HG02588 (cell line): ENCODE measurements at regions not wholly inside any gene's neighbourhood (a gene's known extent, or its start where the extent isn't known, plus 50 kb on each side); places are given as distances from the start of the nearest gene placed in this dataset.

Experiments
- ATAC-seq: cut with Tn5 transposase; IDR thresholded peaks from one replicate; pipeline ENCODE4 v1.9.1; 2021; ENCODE audit warnings: mild to moderate bottlenecking, moderate library complexity; ENCODE audit not compliant: unreplicated experiment

DNA sequence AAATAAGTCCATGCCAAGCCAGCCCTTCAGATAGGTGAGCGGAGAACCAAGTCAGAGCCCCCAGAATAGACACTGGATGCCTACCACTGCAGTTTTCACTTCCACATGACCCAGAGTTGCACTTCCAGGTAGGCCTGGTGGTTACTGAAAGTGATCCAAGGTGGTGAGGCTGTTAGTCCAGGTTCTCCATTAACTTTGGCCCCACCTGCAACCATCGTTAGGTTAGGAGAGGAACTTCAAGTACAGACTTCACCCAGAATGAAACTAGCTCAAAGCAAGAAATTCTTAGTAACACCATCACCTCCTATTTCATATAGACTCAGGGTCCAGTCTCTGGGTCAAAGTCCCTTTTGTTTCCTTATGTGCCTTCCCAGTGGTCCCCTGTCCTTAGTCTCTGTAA, 293.1 kb upstream of the ID2 start:
- peak; percentile 62 for ATAC-seq

- no peak for ATAC-seq
These were observed 292.3 kb upstream of the ID2 start for GRCh38 chr2:8389431-8390108.

- no peak for ATAC-seq
These were observed 290.7 kb upstream of the ID2 start for GRCh38 chr2:8391126-8391525.

DNA sequence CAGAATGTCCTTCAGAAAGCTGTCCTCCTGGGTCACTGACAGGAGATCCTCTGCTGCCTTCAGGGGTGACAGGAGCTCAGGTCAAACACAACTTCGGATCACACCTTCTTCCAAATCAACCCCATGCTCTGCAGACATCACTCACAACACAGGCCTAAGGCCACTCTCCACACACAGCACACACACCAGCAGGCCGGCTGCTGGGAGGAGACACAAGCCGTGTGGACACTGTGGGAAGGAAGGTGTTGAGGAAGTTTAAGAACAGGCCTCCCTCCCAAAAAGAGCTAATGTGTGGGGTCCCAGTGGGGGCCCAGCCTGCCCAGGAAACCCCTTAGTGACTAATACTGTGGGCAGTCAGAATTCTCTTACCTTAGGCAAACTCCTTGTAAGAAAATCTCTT, 290.3 kb upstream of the ID2 start:
- no peak for ATAC-seq

DNA sequence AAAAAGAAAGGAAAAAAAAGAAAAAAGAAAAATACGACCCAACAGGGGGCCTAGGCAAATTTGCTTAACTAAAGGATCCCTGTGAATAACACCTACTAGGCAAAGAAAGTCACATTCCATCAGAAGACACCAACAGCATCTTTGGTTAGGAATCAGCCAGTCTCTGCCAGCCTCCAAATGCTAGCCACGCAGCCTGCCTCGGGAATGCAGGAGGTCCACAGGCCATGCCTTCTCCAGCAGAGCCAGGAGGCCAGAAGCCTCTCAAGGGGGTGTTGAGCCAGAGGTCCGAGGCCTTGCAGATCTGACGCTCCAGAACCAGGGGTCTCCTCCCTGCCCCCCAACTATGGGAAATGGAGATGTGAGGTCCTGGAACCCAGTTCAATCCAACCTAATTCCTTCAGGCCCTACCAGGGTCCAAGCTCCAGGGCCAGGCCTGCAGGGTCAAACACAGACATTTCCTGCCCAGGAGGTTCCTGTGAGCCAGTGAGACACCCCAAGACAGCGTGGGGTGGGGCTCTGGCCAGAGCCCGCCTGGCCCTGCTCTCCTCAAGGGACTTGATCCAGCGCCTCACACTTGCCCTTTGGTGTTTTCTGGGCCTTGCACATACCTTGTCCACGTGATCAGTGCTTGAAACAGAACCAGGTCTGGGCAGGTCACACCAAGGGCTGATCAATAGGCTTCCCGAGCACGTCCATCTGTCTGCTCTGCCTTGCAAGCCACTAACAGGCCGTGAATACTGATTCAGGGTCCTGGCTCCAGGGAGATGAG, 289.6 kb upstream of the ID2 start:
- no peak for ATAC-seq

GRCh38 chr2:8393506-8393905, 288.4 kb upstream of the ID2 start:
- no peak for ATAC-seq

GRCh38 chr2:8394131-8394530, 287.7 kb upstream of the ID2 start:
- ATAC-seq, result no peak

DNA sequence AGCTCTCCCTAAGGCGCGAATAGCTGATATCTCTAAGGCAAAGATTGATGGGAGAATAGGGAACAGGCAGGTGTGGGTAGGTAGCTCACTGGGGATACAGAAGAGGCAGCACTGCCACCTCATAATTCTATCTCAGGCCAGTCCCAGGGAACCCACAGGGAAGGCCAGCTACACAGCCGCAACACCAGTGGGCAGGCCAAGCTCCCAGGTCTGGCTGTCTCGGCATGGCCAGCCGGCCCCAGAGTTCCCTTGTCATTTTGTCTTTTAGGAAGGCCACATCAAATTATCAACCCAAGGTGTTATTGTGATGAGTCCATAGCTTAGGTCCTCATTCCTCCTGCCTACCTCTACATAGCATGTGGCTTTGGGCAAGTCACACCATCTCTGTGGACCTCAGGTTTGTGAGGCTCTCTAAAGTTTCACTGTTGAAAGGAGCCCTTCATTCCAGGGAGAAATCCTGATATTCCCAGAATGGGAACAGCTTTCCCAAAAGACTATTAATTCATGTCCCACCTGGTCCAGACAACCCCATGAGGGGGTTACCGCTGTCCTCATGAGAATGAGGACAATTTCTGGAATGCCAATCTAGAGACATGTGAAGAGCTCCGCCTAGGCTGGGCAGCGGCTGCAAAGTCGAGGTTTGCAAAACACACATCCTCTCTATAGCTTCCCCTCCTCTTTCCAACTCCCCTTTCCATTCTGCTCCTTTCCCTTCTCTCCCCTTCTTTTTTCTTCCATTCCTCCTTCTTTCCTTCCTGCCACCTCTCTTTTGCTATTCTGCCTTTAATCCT, 287.1 kb upstream of the ID2 start:
- no peak for ATAC-seq

GRCh38 chr2:8395718-8396117, 286.1 kb upstream of the ID2 start:
- ATAC-seq, result no peak

DNA sequence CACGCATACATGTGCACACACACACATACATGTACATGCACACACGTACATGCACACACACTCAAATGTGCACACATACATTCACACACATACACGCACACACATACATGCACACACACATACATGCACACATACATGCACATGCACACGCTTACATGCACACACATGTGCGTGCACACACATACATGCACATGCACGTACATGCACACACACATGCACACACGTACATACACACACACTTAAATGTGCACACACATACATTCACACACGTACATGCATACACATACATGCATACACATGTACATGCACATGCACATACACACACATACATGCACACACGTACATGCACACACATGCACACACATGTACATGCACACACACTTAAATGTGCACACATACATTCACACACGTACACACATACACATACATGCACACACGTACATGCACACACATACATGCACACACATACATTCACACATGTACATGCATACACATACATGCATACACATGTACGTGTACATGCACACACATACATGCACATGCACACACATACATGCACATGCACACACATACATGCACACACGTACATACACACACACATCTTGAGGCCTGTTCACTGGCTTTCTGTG, 283.7 kb upstream of the ID2 start:
- ATAC-seq, result no peak

GRCh38 chr2:8399731-8400130, 282.1 kb upstream of the ID2 start:
- no peak for ATAC-seq

DNA sequence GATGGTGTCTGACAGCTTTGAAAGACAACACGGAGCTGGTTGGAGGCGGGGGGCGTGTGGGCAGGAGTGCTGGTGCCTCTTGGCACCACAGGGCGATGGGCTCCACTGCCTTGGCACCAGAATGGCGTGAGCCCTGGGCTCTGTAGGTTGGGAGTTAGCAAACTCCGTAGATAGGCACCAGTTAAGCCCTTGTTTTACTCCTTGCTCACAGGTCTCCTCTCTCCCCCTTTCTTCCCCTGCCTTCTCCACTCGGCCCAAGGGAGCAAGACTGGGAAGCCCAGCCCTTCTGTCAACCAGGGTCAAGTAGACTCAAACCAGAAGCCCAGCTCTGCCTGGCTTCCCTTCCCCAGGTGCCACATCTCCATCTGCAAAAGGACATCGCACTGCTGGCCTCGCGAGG, 281.7 kb upstream of the ID2 start:
- ATAC-seq, result no peak

DNA sequence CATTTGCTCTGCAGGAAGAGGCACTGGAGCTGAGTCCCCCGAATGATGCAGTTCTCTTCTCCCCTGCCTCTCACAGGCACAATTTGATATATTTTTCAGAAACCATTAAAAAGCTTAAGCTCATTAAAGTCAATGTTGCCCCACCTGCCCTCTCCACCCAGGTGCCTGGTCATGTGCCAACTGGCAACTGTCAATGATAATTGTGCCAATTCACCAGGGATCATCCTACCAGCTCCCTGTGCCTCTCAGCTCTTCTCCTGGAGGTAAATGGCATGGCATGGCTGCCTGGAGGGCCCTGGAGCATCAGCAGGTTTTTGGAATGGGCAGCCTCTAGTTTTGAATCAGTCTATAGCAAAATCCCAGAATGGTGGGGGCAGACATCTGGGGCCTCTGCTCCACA, 279.6 kb upstream of the ID2 start:
- no peak for ATAC-seq

- ATAC-seq, result no peak
These were observed 278.0 kb upstream of the ID2 start for GRCh38 chr2:8403876-8404275.

- ATAC-seq, result no peak
These were observed 276.5 kb upstream of the ID2 start for GRCh38 chr2:8405334-8405733.

DNA sequence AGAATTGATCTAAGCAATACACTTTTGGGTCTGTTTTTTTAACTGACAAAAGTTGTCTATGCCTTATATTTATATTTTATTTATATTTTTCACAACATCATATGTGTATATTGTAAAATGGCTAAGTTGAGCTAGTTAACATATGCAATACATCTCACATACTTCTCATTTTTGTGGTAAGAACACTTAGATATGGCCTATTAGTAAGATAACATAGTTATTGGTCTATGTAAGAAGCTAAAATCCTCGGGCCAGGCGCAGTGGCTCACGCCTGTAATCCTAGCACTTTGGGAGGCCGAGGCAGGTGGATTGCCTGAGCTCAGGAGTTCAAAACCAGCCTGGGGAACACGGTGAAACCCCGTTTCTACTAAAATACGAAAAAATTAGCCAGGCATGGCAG, 275.6 kb upstream of the ID2 start:
- ATAC-seq, result no peak

DNA sequence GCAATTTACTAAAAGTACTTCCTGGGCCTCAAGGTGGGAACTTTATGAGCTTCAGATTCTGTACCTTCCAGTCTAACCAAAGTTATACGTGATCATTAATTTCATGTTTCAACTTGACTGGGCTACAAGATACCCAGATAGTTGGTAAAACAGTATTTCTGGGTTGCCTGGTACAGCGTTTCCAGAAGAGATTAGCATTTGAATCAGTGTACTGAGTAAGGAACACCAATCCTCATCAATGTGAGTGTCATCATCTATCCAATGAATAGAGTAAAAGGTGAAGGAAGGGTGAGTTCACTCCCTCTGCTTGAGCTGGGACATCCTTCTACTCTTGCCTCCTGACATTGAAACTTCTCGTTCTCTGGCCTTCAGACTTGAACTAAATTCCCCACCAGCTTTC, 274.5 kb upstream of the ID2 start:
- ATAC-seq, result no peak

- peak; percentile 90 for ATAC-seq
These were observed 273.0 kb upstream of the ID2 start for GRCh38 chr2:8408560-8409460.

DNA sequence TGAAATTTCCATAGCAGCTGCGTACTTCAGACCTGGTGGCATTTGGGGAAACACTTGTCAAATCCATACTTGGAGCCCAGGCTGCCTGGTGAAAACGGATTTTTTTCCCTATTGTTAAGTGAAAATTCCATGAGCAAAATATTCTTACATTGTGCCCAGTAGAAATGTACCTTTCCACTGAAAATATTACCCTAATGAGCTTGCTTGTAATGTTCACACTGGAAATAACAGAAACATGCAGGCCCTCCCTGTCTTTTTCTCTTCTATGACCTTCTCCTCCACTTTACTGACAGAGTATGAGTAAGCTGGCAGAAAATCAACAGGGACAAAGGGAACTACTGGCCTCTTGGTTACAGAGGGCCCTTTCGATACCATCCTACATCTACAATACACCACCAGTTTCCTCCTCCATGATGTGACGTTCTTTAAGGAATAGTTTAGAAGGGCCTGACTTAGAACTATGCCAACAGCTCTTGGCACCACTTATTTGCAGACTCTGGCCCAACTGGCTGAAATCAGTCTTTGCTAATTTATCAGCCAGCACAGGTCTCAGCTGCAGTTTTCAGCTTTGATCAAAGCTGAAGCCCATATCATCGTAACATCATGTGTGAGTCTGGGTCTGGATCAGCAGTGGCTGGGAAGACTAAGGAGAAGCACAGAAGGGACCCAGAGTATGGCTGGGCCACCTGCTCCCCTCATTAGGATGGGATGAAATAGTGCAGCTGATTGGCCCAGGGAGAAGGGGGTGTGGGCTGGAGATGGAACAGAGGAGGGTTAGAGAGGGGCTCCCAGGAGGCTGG, 272.2 kb upstream of the ID2 start:
- ATAC-seq, result no peak

- no peak for ATAC-seq
These were observed 269.8 kb upstream of the ID2 start for GRCh38 chr2:8412082-8412481.
